ENCODE measurements at regions not wholly inside any gene's neighbourhood (a gene's known extent, or its start where the extent isn't known, plus 50 kb on each side); places are given as distances from the start of the nearest gene placed in this dataset.

DNA sequence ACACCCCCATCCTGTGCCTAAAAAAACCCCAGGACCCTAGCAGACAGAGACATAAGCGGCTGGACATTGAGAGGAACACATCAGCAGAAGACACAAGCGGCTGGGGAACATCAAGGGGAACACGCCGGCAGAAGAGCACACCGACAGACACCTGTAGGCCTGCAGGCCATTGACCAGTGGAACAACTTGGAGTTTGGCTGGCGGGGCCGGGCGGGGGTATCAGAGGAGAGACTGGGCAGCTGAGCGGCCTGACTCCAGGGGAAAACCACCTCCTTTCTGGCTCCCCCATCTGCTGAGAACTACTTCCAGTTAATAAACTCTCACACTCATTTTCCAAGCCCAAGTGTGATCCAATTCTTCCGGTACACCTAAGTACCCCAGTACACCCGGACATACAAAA lies 264.7 kb upstream of the ISX start:
- intact Hi-C loops (cut with micrococcal nuclease): no loop called here
- TF ChIP-seq, protein P1, sequence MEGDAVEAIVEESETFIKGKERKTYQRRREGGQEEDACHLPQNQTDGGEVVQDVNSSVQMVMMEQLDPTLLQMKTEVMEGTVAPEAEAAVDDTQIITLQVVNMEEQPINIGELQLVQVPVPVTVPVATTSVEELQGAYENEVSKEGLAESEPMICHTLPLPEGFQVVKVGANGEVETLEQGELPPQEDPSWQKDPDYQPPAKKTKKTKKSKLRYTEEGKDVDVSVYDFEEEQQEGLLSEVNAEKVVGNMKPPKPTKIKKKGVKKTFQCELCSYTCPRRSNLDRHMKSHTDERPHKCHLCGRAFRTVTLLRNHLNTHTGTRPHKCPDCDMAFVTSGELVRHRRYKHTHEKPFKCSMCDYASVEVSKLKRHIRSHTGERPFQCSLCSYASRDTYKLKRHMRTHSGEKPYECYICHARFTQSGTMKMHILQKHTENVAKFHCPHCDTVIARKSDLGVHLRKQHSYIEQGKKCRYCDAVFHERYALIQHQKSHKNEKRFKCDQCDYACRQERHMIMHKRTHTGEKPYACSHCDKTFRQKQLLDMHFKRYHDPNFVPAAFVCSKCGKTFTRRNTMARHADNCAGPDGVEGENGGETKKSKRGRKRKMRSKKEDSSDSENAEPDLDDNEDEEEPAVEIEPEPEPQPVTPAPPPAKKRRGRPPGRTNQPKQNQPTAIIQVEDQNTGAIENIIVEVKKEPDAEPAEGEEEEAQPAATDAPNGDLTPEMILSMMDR (IDR thresholded peaks at IDR 0.05; ENCODE audit: unreplicated experiment): no peak
- H3K4me3 Mint-ChIP-seq (ENCODE audit: unreplicated experiment): no peak overlapping the region
- DNase-seq (ENCODE audit: unreplicated experiment): no peak
- BruUV-seq (replicated peaks): no TSS peak
- ChIA-PET CTCF (no interaction called here), POLR2A (no interaction called here)
- no peaks in the 10 kb centered on the region for H3K4me1 Mint-ChIP-seq (ENCODE audit: insufficient read depth, unreplicated experiment)
- H3K27me3 Mint-ChIP-seq (ENCODE audit: insufficient read depth, unreplicated experiment): no peaks in the 10 kb centered on the region
- H3K36me3 Mint-ChIP-seq (ENCODE audit: insufficient read depth, unreplicated experiment): no peaks in the 10 kb centered on the region
- H3K27ac Mint-ChIP-seq (ENCODE audit: low read depth, unreplicated experiment): no peak overlapping the region
- H3K9me3 Mint-ChIP-seq (ENCODE audit: unreplicated experiment): peaks cover 52% of the 10 kb centered on the region

DNA sequence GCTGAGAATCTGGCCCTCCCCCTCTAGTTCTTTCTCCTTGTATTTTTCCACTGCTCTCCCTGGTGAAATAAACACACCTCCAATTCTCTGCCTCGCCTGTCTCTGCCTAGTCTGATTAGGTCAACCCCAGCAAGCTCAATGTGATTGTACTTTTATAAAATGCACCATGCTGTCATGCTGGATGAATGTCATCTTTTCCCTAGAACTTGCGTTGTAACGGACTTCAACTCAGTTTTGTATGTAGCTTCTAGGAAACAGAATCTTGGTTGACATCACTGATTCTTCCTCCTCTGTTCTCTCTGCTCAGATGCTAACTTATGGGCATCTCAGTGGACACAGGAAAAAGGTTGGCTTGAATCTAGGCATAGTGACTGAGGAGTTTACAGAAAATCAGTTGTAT lies 261.9 kb upstream of the ISX start:
- ChIA-PET POLR2A (interaction anchor here (0.6 kb wide), 1 partner anchor 41 kb away, joined by 3 read pairs; no protein-coding TSS in a partner anchor), CTCF (no interaction called here)
- Mint-ChIP-seq H3K27ac (ENCODE audit: low read depth, unreplicated experiment) (no peak overlapping the region), H3K4me1 (ENCODE audit: insufficient read depth, unreplicated experiment) (no peaks in the 10 kb centered on the region), H3K36me3 (ENCODE audit: insufficient read depth, unreplicated experiment) (no peaks in the 10 kb centered on the region), H3K9me3 (ENCODE audit: unreplicated experiment) (peaks cover 44% of the 10 kb centered on the region), H3K4me3 (ENCODE audit: unreplicated experiment) (no peak overlapping the region), H3K27me3 (ENCODE audit: insufficient read depth, unreplicated experiment) (no peaks in the 10 kb centered on the region)
- intact Hi-C loops (cut with micrococcal nuclease): no loop called here
- DNase-seq (ENCODE audit: unreplicated experiment): no peak
- TF ChIP-seq, protein P1 (IDR thresholded peaks at IDR 0.05; ENCODE audit: unreplicated experiment): no peak
- BruUV-seq (replicated peaks): no TSS peak

DNA sequence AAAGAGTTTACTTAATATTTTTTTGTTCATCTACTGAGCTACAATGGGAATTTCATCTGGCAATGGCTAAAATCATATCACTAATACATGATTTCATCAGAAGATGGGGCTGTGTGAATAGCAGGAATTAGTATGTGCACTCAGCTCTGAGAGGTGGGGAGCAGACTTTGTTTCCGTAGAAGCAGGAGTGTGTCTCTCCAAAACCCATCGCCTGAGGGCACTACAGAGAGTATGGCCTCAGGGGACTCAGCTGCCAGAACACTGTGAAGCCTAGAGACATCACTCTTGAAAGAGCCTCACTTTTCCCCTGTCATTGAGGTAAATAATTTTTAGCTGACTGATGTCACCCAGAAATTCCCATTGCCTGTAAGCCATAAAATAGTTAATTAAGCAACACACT lies 261.4 kb upstream of the ISX start:
- Mint-ChIP-seq H3K27me3 (ENCODE audit: insufficient read depth, unreplicated experiment) (no peaks in the 10 kb centered on the region), H3K4me1 (ENCODE audit: insufficient read depth, unreplicated experiment) (no peaks in the 10 kb centered on the region), H3K9me3 (ENCODE audit: unreplicated experiment) (peaks cover 44% of the 10 kb centered on the region), H3K4me3 (ENCODE audit: unreplicated experiment) (no peak overlapping the region), H3K36me3 (ENCODE audit: insufficient read depth, unreplicated experiment) (no peaks in the 10 kb centered on the region), H3K27ac (ENCODE audit: low read depth, unreplicated experiment) (no peak overlapping the region)
- ChIA-PET CTCF (no interaction called here), POLR2A (interaction anchor here (0.6 kb wide), 1 partner anchor 40 kb away, joined by 3 read pairs; no protein-coding TSS in a partner anchor)
- intact Hi-C loops (cut with micrococcal nuclease): no loop called here
- no TSS peak for BruUV-seq (replicated peaks)
- DNase-seq (ENCODE audit: unreplicated experiment): no peak
- TF ChIP-seq, protein P1 (IDR thresholded peaks at IDR 0.05; ENCODE audit: unreplicated experiment): no peak

DNA sequence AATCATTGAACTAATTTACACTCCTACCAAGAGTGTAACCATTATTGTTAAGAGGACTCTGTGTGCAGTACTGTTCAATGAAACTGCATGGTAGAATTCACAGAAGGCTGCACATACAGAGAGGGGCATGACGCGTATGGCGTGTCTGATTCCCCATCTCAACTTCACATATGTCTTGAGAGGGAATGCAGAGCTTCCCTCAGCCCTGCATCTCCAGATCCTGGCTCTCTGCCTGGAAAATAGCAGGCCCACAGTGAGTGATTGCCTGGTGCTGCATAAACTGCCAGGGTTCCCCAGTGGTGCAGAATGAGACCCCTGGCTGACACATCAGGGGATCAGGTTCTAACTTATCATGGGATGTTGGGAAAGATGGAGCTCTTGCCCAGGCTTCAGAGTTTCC lies 260.2 kb upstream of the ISX start:
- no TSS peak for BruUV-seq (replicated peaks)
- intact Hi-C loops (cut with micrococcal nuclease): no loop called here
- H3K9me3 Mint-ChIP-seq (ENCODE audit: unreplicated experiment): peaks cover 44% of the 10 kb centered on the region

More for the DNA sequence above, 260.2 kb upstream of the ISX start:
- POLR2A ChIA-PET: no interaction called here
- CTCF ChIA-PET: interaction anchor here (0.6 kb wide), 1 partner anchor 43 kb away, joined by 3 read pairs; no protein-coding TSS in a partner anchor
- TF ChIP-seq, protein P1 (IDR thresholded peaks at IDR 0.05; ENCODE audit: unreplicated experiment): no peak
- Mint-ChIP-seq H3K4me1 (ENCODE audit: insufficient read depth, unreplicated experiment) (no peaks in the 10 kb centered on the region), H3K27me3 (ENCODE audit: insufficient read depth, unreplicated experiment) (no peaks in the 10 kb centered on the region), H3K27ac (ENCODE audit: low read depth, unreplicated experiment) (no peak overlapping the region), H3K4me3 (ENCODE audit: unreplicated experiment) (no peak overlapping the region), H3K36me3 (ENCODE audit: insufficient read depth, unreplicated experiment) (no peaks in the 10 kb centered on the region)
- DNase-seq (ENCODE audit: unreplicated experiment): no peak

Measured in MCF 10A (cell line).